GM19193 (cell line): ENCODE measurements at regions not wholly inside any gene's neighbourhood (a gene's known extent, or its start where the extent isn't known, plus 50 kb on each side); places are given as distances from the start of the nearest gene placed in this dataset.

ENCODE experiments used
- POLR2A ChIP-seq: IDR thresholded peaks from 4 replicates; pipeline ENCODE4 v1.6.1; 2011; ENCODE audit not compliant: insufficient read depth, insufficient read length; ENCODE audit errors: extremely low read depth

DNA sequence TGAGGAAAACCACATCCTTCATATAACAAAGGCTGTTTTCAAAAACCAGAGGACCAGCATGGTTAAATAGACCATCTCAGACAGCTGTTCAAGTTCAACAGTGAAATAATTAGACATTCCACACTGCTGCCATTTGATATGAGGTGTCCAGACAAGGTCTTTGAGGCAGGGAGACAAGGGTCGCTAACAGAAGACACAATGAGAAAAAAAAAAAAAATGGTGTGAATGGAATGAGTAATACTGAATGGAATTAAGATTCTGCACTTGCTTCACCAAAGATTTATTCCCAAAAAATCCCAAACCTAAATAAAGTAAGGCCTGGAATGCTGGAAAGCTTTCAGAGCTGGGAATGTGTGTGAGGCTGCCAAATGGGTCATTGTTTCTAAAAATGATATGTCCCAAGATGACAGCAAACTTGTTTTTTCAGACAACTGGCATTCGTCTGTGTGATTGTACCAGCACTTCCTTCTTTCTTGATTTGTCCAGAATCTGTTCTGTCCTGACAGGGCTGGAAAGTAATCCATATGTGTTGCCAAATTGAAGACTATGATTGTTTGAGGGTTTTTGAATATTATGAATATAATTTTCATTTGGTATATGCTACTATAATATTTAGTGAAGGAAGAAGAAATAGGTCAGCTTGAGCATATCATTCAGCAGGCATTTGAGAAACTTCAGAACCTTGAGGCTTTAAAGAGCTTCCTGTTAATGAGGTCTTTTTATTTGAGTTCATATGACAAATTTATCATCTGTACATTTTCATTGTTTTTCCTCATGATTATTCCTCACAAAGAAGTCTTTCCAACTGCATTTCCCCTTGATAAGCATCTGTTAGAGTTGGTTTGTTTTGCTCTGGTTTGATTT lies 85.2 kb upstream of the ITGA4 start:
- no peak for TF ChIP-seq POLR2A

DNA sequence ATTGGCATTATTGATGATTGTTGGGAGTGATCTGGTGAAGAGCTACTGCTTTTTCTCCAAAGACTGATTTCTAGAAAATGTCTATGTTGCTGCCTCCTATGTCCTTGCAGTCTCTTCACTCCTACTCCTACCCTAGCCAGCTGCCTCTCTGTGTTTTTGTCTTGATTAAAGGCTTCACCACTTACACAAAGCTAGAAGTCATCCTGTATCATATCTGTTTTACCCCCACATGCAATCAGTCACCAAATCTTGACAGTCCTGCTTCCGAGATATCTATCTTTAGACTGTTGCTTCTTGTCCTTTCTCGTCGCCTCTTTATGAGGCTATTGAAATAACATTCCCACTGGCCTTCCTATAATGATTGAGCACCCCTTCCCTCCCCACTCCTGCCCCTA lies 84.5 kb upstream of the ITGA4 start:
- no peak for TF ChIP-seq POLR2A

DNA sequence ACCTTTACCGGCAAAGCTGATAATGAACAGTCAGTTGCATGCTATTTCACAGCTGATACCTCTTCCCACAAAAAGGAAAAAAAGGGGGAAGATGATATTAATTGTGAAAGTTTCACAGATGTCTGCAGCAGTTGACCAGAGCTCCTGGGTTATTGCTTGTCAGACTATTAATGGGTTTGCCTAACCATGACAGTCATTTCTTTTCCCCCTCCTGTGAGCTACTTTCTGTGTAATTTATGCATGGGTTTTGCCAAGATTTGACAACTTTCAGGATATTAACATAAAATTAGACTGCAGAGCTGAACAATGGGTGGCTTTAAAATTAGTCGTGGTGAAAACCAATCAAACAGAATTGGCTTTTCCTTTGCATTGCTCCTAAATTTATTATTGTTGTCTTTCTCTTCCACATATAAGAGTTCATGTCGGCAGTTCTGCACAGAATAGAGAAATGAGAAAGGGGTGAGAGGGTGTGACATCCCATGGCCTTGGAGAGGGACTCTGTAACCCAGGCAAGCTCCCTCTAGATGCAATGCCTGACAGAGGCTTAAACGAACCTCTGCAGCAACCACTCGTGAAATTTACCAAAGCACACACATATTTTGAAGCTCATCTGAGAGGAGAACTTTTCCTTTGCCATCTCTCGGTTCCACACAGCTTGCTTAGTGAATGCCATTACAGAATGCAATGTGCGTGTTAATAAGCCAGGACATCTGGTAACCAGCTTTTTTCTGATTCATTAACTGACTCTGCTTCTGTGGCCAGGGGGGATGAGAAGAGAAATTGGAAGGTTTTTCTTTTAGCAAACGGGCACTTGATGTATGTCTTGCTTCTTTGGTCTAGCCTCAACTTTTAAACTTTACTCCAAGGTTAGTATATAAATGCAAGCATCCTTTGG lies 82.2 kb upstream of the ITGA4 start:
- no peak for TF ChIP-seq POLR2A

DNA sequence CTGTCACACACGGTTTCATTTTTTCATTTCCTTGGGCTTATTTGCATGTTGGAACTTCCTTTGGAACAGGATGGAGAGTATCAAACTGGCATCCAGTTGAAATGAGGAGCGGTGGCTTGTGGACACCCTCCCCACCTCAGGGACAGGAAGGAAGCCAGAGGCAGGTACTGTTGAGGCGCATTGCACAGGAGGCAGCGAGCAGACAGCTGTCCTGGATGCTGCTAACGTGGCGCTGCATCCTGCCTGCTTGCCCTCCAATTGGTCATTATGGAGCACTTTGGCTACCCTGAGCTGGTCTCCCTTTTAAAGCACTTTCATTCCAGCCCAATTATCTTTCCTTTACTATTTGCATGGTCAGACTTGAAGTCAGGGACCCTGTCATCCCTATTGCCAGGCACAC lies 80.7 kb upstream of the ITGA4 start:
- peak; percentile 49 for TF ChIP-seq POLR2A

DNA sequence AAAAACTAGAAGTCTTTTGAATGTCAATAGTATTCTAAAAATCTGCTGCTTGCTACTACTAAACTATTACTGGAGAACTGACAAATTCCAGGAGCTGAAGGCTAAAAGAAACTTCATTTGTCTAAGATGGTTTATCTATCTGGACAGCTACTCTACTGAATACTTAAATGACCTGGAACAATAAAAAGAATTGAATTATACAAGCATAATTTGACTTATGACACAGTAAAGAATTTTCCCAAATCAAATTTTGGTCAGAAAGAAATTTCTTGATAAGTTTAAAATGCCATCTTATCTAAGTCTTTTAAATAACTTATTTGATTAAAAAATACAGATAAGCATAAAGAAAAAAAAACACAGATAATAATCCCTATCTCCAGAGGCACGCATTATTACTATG lies 80.2 kb upstream of the ITGA4 start:
- TF ChIP-seq POLR2A, result no peak

DNA sequence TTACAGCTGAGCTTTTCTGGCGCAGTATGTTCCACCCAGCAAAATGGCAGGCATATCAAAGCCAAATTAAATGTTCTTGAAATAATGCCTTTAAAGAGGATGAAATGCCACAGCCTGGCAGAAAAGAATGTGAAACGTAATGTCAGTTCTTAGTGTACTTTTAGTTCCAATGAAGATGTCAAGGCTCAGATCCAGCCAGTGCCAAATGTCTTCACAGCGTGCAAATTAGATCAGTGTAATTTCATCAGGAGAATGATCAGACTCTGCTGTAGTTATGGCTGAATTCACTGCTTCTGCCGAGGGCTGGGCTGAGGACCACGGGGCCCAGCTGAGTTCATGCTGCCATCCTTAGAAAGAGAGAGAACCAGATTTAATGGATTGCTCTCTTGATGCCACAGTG lies 78.7 kb upstream of the ITGA4 start:
- TF ChIP-seq POLR2A, result no peak

DNA sequence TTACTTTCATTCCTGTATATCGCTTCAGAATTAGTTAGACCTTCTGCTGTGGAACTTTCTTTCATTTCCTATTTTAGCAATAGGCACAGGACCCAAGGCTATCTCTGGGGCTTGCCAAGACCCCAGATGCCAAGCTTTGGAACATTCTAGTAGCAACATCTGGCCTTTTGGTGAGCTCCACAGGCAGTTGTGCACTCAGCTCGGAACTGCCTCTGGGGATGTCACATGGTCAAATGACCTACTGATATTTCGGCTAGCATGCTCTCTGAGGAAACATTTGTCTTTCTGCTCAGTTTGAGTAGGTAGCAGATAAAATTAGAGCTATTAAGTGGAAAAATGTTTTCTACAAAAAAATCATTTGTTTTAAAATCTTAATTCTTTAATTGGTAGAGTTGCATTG lies 76.6 kb upstream of the ITGA4 start:
- TF ChIP-seq POLR2A, result no peak

DNA sequence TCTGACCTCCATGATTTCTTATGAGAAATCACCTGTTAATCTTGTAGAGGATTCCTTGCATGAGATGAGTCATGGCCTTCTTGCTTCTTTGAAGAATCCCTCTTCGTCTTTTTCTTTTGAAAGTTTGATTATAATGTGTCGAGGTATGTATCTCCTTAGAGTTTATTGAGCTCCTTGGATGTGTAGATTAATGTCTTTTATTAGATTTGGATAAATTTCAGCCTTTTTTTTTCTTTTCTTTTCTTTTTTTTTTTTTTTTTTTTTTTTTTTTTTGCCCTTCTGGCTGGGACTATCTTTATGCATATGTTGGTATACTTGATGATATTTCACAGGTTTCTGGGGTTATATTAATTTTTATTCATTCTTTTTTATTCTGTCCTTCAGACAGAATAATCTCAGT lies 72.3 kb upstream of the ITGA4 start:
- TF ChIP-seq POLR2A, result no peak

DNA sequence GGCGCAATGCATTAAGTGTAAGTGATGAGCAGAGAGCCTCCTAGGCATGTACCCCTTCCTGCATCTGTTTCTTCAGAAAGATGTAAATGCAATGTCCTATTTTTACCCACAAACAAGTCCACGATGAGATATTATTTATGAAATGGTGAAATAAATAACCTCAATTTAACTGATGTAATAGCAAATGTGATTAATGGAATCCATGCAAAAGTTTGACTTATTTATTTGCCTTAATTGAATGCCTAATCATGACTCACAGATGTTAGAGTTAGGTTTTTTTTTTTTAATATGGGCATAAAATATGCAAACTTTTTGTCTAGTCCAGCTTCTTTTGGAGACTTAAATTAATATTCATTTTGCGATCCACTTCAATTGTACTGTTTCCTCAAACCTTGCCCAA lies 67.7 kb upstream of the ITGA4 start:
- TF ChIP-seq POLR2A, result no peak

DNA sequence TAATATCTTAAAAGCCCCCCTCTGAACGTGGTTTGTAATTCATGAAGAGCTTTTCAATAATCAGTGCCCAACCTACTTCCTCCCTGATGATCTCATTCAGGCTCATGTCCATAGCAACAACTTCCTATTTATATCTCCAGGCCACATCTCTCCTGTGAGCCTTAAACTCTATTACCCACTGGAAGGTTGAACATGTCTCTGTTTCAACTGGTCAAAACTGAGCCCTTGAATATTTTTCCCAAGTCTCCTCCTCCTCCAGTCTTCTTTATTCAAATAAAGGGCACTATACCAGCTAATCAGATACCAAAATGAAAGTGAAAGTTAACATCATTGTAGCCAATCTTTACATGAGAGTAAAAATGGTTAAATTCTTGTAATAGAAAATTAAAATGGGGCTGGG lies 63.7 kb upstream of the ITGA4 start:
- TF ChIP-seq POLR2A, result no peak

DNA sequence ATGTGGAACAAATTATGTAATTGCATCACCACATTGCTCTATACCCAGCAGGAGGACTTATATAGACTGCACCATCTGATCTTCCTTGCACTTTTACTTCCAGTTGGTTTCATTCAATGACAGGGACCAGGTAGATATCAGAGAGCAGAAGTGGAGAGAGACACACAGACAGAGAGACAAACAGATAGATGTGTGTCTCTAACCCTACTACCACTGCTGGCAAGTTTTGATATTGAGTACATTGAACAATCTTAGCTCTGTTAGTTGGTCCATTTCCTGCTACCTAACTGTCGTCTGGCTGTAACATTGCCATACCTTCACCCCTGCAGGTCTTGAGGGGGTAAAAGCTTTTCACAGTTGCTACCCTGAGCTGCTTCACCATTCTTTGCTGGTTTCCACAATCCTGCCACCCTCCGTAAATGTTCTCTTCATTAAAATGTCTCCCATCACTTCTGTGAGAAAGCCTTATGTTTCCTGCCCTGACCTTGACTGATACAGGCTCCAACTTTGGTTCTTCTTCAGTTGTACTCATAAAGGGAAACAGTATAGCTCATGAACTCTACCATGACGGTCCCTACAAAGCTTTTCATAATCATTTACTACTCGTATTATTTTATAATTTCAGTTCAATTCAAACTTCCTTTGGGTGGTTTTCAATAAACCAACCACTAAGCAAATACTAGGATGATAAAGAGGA lies 62.3 kb upstream of the ITGA4 start:
- TF ChIP-seq POLR2A, result no peak

DNA sequence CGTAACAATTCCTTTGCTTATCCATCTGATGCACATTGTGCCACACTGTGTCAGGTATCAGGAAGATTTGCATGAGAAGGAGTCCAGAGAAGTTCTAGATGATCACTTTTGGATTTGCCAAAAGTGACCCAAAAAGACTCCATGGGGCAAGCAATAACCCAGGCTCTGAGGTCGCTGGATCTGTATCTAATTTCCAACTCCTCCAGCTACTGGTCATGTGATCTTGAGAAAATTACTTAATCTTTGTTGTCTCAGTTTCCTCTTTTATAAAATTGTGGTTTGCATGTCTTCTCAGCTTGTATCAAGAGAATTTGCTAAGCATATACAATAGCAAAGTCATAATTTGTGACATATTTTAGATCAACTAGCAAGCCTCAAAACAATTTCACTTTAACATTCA lies 61.3 kb upstream of the ITGA4 start:
- TF ChIP-seq POLR2A, result no peak

DNA sequence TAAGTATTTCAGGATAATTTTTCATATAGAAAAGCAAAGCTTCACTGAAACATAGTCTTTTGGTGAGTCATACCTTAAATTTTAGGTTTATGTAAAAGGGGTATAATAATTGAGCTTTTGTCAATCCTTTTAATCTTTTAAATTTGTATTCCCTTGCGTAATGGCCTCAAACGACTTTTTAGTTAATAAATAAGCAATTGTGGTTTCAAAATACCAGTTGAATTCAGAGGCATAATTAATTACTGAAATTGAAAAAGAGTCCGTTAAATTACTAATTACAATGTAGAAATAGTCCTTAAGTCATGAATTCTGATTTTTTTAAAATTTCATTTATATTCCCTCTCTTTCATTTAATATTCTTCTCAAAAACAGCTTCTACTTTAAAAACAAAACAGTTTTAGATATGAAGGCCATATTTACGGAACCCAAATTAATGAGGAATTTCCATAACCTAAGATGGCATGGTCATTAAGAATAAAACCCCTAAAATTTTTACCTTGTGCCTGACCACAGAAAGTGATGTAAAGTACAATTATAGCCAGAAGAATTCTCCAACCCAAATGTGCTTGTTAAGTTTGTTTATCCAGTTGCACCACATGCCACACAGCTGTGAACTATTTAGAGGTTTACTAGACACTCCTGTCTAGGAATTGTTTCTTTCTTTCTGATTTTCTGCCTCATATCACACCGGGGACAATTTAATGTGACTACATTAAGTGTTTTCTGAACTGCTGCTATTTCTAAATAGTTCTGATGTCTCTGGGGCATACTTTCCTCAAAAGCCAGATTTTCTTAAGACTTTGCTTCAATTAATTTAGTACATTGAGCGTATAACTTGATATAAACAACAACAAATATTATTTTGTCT lies 60.7 kb upstream of the ITGA4 start:
- TF ChIP-seq POLR2A, result no peak

DNA sequence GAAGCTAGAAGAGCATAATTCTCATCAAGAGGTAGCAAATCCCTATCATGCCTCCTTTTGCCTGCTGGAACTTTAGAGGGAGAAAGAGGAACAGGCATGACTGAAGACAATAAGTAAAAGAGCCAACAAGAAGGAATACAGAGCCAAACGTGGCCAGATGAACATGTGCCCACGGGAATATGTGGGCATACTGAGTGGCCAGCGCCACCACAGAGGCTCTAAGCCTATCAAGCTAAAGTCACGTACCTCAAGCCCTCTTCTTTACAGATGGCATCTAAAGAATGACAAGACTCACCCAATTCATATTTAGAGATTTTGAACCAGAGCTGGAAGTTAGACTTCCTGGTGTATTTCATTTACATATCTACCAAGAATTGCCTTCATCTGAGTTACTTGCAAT lies 59.9 kb upstream of the ITGA4 start:
- TF ChIP-seq POLR2A, result no peak
